GM12873 (cell line): ENCODE measurements at regions not wholly inside any gene's neighbourhood (a gene's known extent, or its start where the extent isn't known, plus 50 kb on each side); places are given as distances from the start of the nearest gene placed in this dataset.

Source experiments
- CTCF ChIP-seq: IDR thresholded peaks from 2 replicates; pipeline ENCODE4 v1.5.1; 2012; ENCODE audit warnings: low read depth, mild to moderate bottlenecking, moderate library complexity, low read length, control low read depth; ENCODE audit not compliant: insufficient read depth; ENCODE audit errors: missing control alignments

GRCh38 chr2:17010104-17010503 is 344.5 kb upstream of the CYRIA start:
- no peak for TF ChIP-seq CTCF

GRCh38 chr2:17000184-17000482 is 334.5 kb upstream of the CYRIA start:
- TF ChIP-seq CTCF = no peak

- no peak for TF ChIP-seq CTCF
Measured at GRCh38 chr2:16999347-17000183, 333.9 kb upstream of the CYRIA start.

GRCh38 chr2:16978301-16978700 is 312.7 kb upstream of the CYRIA start:
- no peak for TF ChIP-seq CTCF

GRCh38 chr2:16974688-16975087 is 309.1 kb upstream of the CYRIA start:
- no peak for TF ChIP-seq CTCF

GRCh38 chr2:16973586-16974286 is 308.1 kb upstream of the CYRIA start:
- TF ChIP-seq CTCF = no peak

GRCh38 chr2:16972276-16972675 is 306.6 kb upstream of the CYRIA start:
- no peak for TF ChIP-seq CTCF
